ENCODE measurements at regions not wholly inside any gene's neighbourhood (a gene's known extent, or its start where the extent isn't known, plus 50 kb on each side); places are given as distances from the start of the nearest gene placed in this dataset.
A peak's percentile ranks its signal among the peaks of the same experiment; 100 is the strongest.
"Not testable (repeated sequence)": the region's sequence is repeated elsewhere in the genome, so short reads cannot be mapped to it uniquely, and the experiment has no call there.

DNA sequence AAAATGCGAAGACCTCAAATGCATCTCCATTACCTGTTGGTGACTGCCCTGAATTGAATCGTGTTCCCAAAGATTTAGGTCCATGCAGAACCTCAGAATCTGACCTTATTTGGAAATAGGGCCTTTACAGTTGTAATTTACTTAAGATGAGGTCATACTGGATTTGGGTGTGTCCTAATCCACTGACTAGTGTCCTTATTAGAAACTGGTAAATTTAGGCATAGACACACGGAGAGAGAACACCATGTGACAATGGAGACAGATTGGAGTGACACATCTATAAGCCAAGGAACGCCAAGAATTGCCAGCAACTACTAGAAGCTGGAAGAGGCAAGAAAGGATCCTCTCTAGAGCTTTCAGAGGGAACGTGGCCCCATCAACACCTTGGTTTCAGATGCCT, 203.1 kb downstream of the SMAD2 start:
- no peak for DNase-seq

- DNase-seq: no peak
These were observed 203.9 kb downstream of the SMAD2 start for GRCh38 chr18:47726550-47726949.

DNA sequence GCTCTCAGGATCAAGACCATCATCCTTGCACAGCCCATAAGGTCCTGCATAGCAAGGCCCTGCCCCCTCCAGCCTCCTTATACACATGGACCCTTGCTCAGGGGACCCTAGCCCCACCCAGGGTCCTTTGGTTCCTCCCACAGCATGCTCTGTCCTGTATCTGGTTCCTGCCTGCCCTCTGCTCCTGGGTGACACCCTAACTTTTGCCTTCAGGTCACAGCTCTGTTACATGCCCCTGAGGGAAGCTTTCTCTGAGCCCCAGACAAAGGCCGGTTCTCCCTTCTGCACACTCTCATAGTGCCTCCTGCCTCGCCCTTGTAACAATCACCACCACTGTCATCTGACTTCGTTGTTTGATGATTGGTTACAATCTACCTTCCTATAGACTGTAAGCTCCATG, 204.8 kb downstream of the SMAD2 start:
- DNase-seq: no peak

GRCh38 chr18:47724186-47724975, 206.1 kb downstream of the SMAD2 start:
- no peak for DNase-seq

- DNase-seq: no peak
These were observed 208.6 kb downstream of the SMAD2 start for GRCh38 chr18:47721876-47722275.

DNA sequence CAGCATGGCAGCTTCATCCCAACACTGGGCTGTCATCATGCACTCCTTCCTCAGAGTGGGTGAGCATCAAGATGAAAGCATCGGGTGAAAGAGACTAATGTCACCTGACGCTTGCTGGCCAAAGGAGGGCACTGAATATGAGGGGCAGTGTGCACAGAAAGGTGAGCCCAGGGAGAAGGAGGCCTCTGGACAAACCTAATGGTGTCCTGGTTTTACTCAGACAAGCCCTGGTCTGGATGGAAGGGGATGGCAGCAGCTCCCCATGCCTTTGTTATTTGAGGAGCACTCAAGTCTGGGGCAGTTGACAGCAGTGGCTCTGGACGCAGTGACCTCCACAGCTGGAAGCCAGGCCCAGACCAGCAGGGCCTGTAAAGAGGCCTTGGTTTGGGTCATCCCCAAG, 209.7 kb downstream of the SMAD2 start:
- no peak for DNase-seq

GRCh38 chr18:47719096-47719780, 211.2 kb downstream of the SMAD2 start:
- no peak for DNase-seq

- no peak for DNase-seq
These were observed 211.8 kb downstream of the SMAD2 start for GRCh38 chr18:47718646-47719045.

GRCh38 chr18:47717257-47717656, 213.2 kb downstream of the SMAD2 start:
- DNase-seq: no peak

- no peak for DNase-seq
These were observed 213.8 kb downstream of the SMAD2 start for GRCh38 chr18:47716632-47717185.

DNA sequence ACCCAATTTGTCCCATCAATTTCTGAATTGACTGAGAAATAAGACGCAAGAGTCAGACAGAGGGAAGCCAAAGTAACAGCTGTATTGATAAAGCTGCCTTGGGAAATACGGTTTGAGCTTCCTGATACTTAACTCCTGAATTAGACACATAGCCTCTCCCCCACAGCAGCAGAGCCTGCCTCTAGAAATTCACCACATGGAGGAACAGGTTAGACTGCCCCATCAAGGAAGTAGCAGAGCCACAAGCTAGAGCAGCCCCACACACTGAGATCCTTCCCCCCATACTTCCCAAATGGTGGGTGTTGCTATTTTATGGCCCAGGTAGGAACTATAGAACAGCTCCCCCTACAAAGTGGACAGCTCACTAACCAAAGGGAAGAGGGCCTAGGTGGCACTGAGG, 220.0 kb downstream of the SMAD2 start:
- DNase-seq: no peak

DNA sequence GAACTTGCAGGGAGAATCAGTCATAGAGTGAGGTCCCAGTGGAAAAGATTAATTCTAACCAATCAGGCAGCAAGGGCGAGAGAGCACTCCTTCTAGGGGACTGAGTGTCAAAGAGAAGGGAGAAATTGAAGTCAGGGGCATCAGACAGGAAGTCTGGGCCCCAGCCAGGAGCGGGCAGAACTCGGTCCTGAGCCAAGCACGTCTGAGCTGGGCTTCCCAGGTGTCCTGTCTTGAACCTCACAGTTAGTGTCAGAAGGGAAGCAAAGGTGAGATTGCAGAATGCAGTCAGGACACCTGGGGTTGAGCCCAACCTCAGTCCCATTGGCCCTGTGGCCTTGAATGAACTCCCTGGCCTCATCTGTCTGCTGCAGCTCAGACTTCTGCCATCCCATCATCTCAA, 220.9 kb downstream of the SMAD2 start:
- DNase-seq: no peak

GRCh38 chr18:47708206-47708605, 222.3 kb downstream of the SMAD2 start:
- DNase-seq: no peak

DNA sequence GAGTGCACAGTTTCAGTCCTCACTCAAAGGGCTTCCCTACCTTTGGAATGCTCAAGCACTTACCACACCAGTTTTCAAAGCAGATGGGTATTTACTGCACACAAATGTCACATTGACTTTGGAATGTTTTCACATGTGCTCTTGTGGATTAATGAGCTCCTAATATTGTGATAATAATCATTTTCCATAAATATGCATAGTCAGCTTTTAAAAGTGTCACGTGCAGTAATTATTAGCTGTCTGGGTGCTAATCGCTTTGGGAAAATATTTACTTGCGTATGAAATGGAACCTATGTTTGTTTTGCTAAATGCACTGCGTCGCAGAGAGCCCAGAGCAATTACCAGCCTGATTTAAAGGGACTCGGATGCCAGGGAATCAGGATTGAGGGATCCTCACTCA, 229.3 kb downstream of the SMAD2 start:
- DNase-seq: no peak

DNA sequence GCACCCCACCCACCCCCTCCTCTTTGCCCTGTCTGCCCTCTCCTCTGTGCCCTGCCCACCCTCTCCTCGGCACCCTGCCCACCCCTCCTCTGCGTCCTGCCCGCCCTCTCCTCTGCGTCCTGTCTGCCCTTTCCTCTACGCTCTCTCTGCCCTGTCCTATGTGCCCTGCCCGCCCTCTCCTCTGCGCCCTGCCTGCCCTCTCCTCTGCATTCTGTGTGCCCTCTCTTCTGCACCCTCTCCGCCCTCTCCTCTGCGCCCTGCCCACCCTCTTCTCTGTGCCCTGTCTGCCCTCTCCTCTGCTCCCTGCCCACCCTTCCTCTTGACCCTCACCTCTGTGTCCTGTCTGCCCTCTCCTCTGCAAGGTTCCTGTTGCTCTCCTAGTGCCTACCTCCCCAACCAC, 233.6 kb downstream of the SMAD2 start:
- no peak for DNase-seq

- no peak for DNase-seq
These were observed 238.8 kb downstream of the SMAD2 start for GRCh38 chr18:47691611-47692010.

- not testable (repeated sequence) for DNase-seq
These were observed 239.7 kb downstream of the SMAD2 start for GRCh38 chr18:47690778-47691177.

DNA sequence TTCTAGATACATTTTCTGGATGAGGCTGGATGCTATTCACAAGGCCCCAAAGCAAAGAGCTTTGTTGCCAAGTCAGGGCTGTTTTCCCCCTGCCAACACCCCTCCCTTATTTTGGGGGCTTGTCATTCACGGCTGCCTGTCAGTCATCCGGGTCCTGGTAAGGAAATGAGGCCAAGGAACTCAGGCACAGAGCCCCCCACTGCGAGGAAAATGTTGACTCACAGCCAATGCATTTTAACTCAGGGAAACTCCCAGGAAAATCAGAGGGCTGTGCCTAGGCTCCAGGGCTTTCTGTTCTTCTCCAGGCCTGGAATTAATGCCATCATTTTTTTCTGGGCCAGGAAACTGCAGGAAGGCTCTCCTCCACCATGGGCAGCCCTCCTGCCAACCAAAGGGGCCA, 241.1 kb downstream of the SMAD2 start:
- no peak for DNase-seq

DNA sequence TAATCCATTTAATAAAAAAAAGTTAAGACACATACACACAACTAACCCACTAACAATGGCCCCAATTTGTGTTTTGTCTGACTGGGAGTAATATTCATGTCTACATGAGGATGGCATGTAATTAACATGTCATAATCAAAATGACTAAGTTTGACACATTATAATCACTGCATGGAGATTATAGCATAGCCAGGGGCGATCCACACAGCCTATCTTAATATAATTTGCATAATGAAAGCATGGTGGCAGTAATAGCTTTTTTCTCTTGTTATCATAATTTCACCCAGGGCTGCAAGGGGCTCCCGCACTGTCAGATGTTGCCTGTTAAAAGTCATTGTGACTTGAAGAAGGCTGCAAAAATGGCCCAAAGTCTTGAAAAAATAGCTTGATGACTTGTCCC, 243.7 kb downstream of the SMAD2 start:
- no peak for DNase-seq

DNA sequence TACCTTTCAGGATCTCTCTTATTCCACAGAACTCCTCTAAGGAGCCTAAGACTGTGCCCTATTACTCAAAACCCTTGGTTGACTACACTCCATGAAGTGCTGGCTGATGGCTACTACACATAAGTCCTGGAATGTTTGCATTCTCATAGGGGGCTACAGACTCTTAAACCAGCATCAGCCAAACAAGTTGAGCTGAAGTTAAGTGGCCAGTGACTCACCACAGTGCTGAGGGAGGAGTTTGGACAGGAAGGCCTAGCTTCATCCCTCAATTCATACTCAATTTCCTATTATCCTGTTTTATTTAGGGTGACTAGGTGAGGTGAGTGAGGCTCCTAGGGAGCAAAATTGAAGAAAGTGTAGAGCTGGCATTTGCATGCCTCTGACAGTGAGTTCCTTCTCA, 246.7 kb downstream of the SMAD2 start:
- DNase-seq: peak; percentile 34

DNA sequence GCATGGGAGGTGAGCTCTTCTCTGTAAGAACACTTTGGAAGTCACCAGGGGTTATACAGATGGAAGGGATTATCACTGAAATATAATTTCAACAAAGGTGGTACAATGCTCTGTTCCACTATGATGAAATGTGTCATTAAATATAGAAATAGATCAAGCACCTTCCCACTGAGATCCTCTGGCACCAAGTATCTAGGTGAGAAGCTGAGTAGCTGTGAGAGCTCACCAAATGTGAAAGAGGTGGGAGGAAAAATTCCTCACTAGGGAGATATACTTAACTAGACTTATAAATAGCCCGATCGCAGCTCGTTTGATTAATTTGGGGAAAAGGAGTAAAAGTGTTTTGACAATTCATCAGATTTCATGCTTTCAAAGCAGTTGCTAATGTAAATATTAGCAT, 247.6 kb downstream of the SMAD2 start:
- no peak for DNase-seq

DNA sequence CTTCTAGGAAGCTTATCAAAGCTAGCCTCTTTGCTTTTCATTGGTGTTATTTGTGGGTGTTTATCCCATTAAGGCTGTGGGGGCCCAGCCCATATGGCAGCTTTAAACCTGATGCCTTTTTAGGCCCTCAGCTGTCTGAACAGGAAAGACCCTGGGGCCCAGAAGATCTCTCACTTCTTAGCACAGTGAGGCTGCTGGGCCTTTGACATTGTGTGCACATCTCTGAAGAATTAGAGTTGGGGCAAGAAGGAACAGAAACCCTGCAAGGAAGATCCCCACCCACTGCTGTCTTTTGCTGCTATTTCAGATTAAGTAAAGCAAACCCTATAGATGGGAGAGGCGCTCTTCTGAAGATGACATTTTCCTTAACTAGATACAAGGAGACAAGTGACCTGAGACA, 250.0 kb downstream of the SMAD2 start:
- DNase-seq: no peak

DNA sequence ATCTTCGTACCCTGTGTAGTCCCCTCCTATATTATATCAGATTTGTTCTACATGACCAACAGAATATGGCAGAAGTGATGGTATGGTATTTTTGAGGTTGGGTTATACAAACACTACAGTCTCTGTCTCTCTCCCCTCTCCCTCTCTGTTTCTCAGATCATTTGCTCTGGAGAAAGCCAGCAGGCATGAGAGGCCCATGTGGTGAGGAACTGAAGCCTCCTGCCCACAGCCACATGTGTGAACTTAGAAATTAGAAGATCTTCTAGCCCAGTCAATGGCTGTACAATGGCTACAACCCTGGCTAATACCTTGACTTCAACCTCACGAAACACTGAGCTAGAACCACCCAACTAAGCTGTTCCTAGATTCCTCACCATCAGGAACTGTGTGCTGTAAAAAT, 250.6 kb downstream of the SMAD2 start:
- no peak for DNase-seq

GRCh38 chr18:47677952-47678351, 252.5 kb downstream of the SMAD2 start:
- no peak for DNase-seq

All from dermis blood vessel endothelial cell (primary cell).